HG03520 (cell line): ENCODE measurements at regions not wholly inside any gene's neighbourhood (a gene's known extent, or its start where the extent isn't known, plus 50 kb on each side); places are given as distances from the start of the nearest gene placed in this dataset.

Experiments
- ATAC-seq: cut with Tn5 transposase; IDR thresholded peaks from one replicate; pipeline ENCODE4 v1.9.1; 2021; ENCODE audit warnings: mild to moderate bottlenecking, moderate library complexity; ENCODE audit not compliant: unreplicated experiment

DNA sequence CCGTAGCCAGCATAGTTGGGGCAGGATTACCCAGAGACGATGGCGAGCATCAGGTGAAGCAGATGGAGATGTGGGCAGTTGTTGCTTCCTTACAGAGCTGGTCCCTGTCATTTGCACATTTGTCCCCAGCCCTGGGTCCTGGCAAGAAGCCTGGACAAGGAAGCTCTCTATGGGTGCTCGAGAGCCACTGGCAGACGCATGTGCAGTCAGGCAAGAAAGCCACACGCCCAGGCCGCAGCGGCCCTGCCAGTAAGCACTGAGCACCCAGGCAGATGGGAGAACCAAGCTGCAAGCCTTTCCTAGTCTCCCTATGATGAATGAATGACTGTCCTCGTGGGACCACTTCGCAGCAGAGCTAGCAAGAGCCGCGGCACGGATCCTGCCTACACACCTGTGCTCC is 182.8 kb downstream of the FOXO1 start:
- no peak for ATAC-seq

DNA sequence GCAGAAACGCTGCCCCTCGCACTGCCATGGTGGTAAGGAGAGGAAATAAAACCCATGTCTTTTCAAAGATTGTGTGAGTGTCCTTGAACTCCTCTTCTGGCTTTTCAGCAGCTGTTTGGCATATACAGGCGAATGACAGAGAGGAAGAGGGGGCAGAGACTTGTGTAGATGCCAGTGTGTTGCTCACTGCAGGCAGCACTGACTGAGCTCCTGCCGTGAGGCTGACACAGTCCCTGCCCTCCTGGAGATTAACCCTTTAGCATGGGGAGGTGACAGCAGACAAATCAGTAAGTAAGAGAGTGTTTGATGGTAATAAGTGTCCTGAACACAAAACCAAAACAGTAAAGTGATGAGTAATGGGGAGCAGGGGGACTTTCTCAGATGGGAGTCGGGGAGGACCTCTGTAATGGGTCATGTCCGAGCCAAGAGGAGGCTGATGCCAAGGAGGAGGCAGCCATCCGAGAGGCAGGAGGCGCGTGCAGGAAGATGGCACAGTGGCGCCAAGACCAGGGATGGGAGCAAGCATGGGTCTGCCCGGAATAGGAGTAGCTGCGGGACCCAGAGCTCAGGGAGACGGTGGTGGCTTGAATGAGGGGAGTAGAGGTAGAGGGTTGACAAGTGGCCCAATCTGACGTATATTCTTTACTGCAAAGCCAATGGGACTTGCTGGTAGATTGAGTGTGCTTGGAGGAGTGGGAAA is 182.2 kb downstream of the FOXO1 start:
- ATAC-seq, result no peak

DNA sequence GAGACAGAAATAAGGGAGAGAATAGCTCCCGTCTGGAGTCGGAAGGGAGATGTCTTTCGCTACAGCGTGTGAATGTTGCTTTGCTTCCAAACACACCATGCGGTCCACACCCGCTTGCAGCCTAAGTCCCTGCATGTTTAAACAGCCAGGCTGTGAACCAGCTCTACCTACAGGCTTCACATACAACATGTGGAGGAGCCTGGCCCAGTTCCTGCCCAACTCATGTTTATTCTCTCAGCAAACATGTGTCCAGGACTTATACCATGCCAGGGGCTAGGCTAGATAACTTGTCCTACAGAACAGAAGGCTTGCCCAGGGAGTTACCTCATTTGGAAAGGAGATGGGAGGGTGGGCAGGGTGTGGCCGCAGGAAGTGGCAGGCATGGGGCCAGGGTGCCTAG is 181.5 kb downstream of the FOXO1 start:
- no peak for ATAC-seq

DNA sequence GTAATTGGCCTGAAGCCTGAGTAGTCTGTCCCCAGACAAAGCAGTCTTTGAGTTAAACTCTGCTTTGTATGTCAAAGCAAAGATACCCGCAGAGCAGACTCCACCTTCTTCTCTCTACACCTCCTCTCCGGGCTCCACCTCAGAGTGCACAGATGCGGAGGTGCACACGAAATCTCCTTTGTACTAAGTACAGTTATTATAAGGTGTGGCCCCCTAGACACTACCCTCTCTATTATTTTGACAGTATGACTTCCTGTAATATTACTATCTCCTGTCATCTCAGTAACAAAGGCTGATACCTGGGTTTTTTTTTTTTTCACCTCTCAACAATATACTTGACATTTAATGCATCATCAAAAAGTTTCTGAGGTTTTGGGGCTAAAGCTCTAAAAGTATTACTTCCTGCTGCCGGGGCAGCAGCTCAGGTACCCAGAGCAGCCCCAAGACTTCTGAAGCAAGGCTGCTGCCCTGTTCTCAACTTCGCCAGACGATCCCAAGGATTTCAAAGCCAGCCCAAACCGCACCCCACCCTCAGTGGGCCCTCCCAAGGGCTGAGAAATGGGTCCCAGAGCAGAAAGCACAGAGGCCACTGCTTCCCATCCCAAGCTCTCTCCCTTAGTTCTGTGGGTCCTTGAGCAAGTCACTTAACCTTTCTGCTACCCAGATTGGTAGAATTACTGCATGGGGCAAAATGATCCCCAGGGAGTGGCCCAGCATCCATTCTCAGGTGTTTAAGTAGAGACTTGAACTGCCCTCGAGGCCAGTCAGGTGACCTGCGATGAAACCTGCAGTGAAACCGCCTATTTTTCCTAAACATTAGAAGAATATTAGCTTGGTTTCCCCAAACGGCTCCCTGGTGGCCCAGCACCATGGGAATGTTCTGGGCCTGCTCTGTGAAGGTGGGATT is 180.6 kb downstream of the FOXO1 start:
- no peak for ATAC-seq

DNA sequence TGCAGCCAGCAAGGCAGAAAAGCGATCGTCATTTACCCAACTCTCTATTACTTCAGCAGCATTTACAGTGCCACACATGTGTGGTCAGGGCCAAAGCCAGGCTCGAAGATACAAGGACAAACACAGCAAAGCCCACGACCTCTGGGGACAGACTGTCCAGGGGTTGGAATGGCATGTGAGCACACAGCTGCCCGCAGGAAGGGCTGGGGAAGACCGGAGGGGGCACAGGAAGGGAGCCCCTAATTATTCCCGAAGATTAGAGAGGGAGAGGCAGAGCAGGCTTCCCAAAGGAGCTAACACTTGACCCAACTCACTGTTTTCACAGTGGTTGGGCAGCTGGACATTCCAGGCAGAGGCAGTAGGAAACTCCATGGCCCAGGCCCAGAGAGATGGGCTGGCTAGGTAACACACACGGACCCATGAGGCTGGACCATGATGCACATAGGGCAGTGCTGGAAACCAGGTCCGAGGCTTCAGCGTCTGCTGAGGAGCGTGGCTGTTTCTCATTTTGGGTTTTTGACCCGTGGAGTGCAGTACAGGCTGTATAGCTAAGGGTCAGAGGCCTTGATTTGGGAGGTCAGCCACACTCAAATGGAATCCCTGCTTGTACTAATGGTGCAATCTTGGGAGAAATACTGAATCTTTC is 179.8 kb downstream of the FOXO1 start:
- ATAC-seq, result no peak

DNA sequence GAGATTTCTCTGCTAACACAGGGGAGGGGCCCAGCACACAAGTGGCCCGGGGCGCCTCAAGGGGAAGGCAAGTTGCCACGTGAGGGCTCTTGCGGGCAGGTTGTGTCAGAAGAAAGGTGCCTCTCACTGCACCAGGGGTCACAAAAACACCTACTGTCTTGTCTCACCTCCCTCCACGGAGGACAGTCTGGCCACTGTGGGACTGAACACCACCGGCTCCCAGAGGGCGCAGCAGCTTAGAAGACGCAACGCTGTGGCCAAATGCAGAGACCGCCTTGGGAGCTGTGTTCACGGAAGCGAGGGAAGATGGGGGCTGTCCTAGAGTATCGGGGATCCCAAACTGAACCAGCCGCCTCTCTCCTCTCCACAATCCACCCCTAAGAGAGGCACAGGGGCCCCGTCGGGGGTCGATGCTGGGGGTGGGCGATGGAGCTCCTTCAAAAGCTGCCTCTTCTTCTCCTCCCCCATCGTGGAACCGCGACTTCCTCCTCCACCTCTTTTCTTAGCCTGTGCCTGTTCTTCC is 177.5 kb downstream of the FOXO1 start:
- no peak for ATAC-seq

DNA sequence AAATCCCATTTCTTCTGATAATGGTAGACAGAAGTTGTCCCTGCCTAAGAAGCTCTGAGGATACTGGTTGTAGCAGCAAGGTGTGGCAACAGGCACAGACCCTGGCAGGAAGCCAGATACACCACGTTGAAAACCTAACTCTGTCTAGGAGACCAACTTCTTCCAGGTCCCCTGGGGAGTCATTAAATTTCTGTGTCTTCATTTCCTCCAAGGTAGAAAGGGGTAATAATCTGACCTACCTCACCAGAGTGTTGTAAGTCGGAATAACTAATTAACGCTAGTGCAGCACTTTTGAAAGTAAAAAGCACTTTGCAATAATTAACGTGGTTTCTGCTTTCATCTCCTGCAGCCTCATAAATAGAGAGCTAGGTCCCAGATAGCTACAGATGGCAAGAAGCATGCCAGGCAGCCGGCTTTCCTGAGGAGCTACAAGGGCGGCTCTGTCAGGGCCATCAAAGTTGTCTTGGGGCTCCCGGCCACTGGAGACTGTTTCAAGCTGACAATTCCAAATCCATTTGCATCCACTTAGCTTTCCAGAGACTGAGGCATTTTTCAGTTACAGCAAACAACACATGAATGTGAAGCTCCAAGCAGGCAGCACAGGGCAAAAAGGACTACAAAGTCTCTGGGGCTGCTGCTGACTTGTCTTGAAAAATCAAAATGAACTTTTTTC is 176.2 kb downstream of the FOXO1 start:
- ATAC-seq, result no peak

DNA sequence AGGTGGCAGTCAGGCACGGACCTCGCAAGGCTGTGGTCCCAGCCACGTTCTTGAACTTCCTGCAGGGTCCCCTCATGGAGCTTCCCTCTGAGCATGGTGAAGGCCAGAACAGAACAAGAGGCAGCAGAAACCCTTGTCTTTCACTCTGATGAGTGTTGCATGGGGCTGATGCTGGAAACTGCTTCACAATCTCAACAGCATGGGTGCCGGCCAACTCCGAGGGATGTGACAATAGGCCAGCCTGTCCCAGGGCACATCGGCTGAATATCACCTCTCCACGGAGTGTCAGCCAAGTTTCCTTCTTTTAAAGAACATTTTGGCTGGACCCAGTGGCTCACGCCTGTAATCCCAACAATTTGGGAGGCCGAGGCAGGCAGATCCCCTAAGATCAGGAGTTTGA is 173.9 kb downstream of the FOXO1 start:
- no peak for ATAC-seq

DNA sequence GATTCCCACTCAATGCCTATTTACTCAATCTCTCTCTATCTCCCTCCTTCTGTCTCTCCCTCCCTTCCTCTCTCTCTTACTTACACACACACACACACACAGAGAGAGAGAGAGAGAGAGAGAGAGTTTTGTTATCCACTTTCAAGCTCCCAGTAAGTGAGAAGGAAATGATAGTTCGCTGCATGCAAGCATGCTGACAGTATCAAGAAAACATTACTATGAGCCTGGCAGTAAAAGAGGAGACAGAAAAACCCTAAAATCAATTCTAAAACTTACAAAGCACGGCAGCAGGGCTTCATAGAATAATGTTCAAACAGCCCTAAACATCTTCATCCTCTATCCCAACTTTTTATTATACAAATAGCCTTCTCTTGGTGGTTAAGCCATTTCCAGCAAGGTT is 171.9 kb downstream of the FOXO1 start:
- ATAC-seq, result no peak

DNA sequence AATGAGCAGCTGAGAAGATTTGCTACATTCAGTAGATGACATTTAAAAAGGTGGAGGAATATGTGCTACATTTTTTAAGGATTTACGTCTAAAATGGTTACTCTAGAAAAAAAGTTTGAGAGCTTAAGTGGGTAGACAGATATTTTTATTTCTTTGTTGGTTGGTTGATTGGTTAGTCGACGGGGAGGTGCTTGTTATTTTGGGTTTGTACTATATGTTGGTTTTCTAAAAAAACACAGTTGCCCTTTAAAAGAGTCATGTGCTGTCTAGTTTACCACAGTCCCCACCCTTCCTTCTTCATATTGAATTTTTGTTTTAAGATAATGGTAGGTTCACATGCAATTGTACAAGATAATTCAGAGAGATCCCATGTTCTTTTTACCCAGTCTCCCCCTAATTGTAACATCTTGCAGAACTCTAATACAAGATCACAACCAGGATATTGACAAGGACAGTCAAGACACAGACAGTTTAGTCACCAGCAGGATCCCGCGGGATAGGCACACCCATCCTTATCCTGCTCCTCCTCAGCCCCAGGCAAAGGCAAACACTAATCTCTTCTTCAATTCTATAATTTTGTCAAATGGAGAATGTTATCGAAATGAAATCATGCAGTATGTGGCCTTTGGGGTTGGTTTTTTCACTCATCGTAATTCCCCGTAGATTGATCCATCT is 171.4 kb downstream of the FOXO1 start:
- ATAC-seq, result no peak

DNA sequence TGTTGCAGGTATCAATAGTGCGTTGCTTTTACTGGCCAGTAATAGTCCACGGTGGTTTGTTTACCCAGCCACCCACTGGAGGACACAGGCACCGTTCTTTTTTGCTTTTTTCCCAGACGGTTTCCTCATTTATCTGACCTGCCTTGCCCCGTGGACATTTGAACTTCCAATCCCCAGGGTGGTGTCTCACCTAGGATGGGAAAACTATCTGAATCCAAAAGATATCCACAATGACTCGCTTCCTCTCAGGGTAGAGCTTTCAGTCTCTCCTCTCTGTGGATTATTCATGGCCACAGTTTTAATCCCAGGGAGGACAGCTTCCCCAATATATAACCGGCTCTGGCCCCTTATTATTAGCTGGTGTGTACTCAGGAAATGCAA is 170.8 kb downstream of the FOXO1 start:
- ATAC-seq, result no peak

DNA sequence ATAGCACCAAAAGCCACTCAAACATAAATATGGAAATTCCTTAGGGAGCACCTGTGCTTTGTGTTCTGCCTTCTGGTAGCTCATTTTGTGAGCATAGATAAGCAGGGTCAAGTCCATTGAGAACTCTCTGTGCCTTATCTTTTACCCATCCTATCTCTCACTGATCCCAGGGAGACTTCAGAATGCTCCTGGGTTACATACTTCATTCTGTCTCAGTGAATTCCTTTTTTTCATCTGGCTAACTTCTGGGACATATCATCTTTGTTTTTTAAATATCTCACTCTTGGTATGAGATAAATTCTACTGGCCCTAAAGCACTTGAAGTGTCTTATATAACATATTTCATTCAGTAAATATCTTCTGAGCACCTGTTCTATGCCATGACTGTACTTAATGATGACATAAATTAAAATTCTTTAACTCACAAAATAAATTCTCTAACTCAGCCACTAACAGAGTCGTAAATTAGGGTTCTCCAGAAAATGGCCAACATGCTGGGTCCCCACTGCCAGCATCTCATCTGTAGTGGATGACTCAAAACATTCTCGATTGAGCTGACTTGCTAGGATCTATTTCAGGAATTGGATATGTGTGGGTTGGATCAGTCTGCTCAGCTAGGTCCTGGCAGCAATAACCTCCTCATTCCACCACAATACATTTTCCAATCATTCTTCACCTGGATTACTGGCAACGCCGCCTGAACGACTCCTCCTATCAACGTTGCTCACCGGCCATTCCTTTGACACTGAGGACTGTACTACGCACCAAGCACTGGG is 170.2 kb downstream of the FOXO1 start:
- no peak for ATAC-seq

DNA sequence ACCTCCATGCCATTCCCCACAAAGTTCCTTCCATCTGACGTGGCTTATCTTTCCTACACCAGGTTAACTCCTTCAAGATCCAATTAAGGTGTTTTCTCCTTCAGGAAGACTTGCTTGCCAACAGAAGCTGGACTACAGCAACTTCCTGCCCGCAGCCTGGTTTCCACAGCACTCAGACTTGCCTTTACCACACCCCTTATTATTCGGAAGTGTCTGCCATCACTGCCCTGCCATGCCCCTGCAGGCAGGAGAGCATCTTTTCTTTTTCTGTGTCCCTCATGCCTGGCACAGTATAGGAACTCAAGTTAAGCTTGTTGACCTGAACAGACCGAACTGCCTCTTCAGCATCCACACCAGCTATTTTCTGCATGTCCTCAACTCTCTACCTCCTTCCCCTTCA is 168.0 kb downstream of the FOXO1 start:
- no peak for ATAC-seq

DNA sequence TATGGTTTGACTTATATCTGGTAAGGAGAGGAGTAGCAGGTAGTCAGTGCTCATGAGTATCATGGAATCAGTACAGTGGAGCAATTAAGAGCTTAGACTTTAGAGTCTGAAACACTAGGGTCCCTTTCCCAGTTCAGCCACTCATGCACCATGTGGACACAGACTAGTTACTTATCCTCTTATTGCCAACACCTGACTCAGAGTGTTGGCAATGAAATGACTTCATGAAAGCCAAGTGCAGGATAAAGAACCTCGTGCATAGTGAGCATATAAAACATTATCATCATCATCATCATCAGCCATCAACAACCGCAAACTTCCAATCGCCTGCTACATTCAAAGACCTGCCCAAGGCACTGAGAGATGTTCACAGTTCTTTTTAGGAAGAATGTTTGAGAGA is 164.2 kb downstream of the FOXO1 start:
- ATAC-seq, result no peak

DNA sequence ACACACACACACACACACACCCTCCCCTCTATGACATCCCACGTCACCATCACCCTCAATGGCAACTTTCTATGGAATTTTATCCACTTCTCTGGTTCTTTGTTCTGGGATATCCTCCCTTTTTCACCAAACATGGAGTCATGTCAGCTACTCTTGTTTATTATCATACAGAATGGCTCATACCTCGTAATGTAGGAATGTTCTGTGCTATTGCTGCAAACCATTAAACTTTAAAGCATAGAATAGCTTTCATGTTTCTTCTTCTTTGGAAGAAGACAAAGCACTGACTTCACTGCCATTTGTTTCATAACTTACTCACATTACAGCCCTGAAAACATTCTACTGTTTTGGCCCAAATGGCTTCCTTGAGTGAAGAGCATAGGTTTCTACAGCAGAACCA is 163.4 kb downstream of the FOXO1 start:
- no peak for ATAC-seq

DNA sequence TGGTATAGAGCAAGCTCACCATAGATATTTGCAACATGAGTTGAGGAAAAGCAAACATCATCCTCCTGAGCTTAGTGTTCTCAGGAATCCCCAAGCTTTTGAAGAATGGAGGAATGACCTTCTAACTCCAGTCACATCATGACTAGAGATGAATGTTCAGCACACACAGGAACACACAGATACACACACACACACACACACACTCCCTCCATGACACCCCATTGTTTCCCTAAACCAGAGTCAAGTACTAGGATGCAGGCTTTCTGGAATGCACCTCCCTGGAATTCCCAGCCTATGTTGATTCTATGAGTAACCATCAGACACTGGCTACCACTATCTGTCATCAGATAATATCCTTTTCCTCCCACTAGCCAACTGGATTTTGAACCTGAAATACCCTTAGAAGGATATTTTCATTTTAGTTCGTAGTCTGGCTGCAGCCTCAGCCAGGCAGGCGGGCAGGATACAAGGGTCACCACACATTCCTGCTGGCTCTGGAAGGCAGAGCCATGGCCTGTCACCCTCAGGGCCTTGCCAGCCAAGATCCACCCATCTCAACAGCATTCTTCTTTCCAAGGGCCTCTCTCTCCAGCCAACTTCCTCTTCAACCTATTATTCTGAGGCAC is 162.4 kb downstream of the FOXO1 start:
- no peak for ATAC-seq

DNA sequence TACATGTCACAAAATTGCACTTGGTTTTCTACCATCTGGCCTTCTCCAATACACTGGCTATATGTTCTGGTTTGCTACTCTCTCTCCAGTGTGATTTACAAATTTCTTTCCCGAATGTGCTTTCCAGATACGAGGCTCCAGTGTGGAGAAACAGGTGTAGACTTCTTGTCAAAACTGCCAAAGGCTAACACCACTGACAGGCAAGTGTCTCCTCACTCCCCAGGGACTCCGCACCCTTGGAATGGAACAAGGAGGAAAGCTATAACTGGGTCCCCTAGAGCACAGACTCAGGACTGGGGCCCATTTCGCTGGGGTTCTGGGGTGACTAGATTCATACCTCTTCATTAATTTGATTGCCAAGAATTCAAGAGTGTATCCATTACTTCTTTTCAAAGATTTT is 161.8 kb downstream of the FOXO1 start:
- ATAC-seq, result no peak

DNA sequence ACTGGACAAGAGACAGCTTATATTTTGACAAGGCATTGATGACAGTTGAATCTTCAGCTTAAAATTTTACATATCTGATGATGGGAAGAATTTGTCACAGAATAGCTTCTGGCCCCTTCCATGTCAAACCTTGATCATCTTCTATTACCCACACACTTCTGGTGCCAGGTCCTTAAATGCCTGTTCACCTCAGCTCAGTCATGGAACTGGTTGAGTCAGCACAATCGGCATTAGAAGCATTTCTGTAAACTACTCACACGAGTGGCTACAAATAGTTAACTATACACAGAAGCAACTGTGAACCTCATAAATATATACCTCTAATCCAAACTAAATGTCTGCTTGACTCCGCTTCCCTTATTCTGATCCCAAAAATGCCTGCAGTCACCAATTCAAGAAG is 161.2 kb downstream of the FOXO1 start:
- ATAC-seq, result no peak
